ENCODE measurements at regions not wholly inside any gene's neighbourhood (a gene's known extent, or its start where the extent isn't known, plus 50 kb on each side); places are given as distances from the start of the nearest gene placed in this dataset.
"Not testable (repeated sequence)": the region's sequence is repeated elsewhere in the genome, so short reads cannot be mapped to it uniquely, and the experiment has no call there.

DNA sequence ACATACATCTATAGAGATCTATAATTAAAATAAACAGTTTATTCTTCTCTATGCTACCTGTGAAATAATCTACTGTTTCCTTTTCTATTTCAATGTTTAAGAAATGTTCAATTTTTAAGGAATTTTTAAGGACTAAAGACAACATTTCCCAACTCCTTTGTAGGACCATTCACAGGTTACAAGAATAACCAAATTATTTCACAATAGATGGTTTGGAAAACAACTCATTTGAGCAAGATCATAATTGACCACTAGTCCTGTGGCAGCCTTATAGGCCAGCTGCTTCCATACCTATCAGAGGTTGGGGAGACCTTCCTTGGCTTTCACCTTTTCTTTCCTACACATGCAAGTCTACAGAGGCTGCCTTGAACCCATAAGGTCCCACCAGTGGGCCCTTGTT, 193.7 kb downstream of the TTC39B start:
- DNase-seq (ENCODE audit: low read depth in 1 of 2, low spot score in 1 of 2), result no peak

GRCh38 chr9:15111071-15111470, 195.9 kb downstream of the TTC39B start:
- DNase-seq (ENCODE audit: low read depth in 1 of 2, low spot score in 1 of 2), result no peak

- DNase-seq (ENCODE audit: low read depth in 1 of 2, low spot score in 1 of 2), result peak in 1 of 2 donors; percentile 40
These were observed 194.7 kb upstream of the FREM1 start for GRCh38 chr9:15104826-15105420.

DNA sequence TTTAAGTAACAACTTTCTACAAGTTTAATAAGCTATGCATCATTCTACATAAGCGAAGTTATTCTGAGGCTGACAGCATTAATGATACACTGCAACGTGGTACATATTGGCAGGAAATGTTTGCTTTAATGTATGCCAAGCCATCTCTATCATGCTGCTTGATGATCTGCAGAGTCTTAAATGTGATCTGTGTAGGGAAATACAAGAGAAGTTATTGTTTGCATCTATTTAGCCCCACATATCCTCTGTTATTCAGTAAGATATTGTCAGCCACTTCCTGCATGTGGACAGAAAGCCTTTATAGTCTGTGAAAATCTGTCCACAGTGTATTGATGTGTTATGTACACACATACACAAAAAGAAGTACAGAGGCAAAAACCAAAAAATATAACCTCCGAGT, 193.1 kb upstream of the FREM1 start:
- no peak for DNase-seq (ENCODE audit: low read depth in 1 of 2, low spot score in 1 of 2)

DNA sequence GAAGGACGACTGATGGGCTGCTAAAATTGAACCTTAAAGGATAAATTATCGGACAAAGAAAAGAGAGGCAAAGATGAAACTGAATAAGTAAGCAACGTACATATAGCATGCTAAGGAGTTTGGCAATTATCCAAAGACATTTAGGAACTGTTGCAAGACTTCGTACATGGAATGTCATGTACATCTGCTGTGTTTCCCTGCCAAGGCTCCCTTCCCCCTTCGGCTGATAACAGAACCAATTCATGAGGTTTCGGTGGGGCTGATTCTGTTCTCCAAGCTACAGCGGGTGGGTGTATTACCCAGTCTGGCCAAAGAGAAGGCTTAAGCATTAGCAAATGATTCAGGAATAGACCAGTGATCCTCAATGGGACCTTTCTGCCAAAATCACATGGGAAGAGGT, 190.9 kb upstream of the FREM1 start:
- no peak for DNase-seq (ENCODE audit: low read depth in 1 of 2, low spot score in 1 of 2)

DNA sequence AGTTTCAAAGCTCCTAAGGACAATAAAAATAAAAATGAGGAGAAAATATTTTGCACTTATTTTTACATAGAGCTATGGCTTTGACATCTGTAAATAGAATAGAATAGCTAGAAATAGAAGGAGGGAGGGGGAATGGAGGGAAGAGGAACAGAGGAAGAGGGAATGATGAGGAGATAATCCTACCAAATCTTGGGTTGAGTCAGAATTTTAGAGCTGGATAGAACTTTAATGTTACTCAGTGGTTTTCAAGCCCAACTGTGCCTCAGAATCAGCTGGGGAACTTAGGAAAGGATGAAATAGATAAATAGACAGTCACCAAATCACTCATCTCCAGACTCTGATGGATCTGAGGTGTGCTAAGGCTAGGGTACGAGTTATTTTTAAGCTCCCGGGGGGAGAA, 190.3 kb upstream of the FREM1 start:
- DNase-seq (ENCODE audit: low read depth in 1 of 2, low spot score in 1 of 2), result no peak

GRCh38 chr9:15096972-15097371, 186.7 kb upstream of the FREM1 start:
- no peak for DNase-seq (ENCODE audit: low read depth in 1 of 2, low spot score in 1 of 2)

DNA sequence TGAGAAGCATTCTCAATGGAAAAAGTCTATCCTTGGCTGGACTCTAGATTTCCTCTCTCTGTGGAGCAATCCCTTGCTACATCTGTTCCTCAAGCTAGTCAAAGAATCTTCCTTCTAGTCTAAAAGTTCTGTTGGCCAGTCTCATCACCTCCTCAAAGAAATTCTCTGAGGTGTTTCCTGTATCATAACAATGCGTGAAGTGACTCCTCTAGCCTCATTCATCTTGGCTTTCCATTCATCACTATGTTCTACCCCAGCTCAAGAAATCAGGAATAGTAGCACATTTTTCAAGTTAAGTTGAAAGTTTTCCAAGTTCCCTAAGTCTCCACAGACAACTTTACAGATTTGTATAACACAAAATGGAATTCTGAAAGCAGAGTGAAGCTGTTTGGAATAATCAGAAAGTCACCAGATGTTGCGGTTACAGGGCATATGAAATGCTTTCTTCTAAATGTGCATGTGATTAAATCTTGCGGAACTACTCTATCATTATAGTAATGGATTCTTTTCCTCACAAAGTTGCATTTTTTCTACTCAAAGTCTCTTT, 176.6 kb upstream of the FREM1 start:
- DNase-seq (ENCODE audit: low read depth in 1 of 2, low spot score in 1 of 2), result no peak

- DNase-seq (ENCODE audit: low read depth in 1 of 2, low spot score in 1 of 2), result no peak
These were observed 176.0 kb upstream of the FREM1 start for GRCh38 chr9:15086156-15086763.

- no peak for DNase-seq (ENCODE audit: low read depth in 1 of 2, low spot score in 1 of 2)
These were observed 171.0 kb upstream of the FREM1 start for GRCh38 chr9:15081021-15081753.

- no peak for DNase-seq (ENCODE audit: low read depth in 1 of 2, low spot score in 1 of 2)
These were observed 170.2 kb upstream of the FREM1 start for GRCh38 chr9:15080401-15080800.

- no peak for DNase-seq (ENCODE audit: low read depth in 1 of 2, low spot score in 1 of 2)
These were observed 169.8 kb upstream of the FREM1 start for GRCh38 chr9:15079989-15080388.

- no peak for DNase-seq (ENCODE audit: low read depth in 1 of 2, low spot score in 1 of 2)
These were observed 167.9 kb upstream of the FREM1 start for GRCh38 chr9:15077946-15078729.

DNA sequence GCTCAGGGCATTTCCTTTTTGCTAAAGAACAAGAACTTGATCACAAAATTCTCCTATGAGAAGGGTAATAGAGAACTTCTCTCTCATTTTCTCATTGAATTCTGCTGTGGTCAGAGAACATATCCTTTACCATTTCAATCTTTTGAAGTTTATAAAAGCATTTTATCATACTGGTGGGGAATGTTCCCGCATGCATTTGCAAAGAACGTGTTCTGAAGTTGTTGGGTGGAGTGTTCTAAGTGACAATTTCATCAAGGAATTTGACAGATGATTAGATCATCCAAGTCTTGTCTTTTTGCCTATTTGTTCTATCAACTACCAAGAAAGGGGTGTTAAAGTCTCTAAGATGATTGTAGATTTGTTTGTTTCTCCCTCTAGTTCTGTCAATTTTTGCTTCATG, 163.4 kb upstream of the FREM1 start:
- DNase-seq (ENCODE audit: low read depth in 1 of 2, low spot score in 1 of 2), result no peak

DNA sequence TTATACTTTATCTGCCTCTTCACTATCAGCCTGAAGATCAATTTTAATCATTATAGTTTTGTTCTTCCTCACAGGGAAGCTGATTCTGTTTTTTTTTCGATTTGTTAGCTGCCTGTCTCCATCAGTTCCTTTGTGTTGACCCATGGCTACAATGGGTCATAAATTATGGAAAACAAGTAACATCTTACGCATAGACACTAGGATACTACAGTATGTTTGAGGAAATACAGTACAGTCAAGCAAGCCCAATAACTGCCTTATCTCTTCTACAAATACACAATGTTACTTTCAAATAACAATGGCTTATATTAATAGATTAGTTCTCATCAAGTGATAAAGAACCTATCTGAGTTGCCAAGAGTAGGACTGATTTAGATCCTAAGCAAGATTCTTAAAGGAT, 160.5 kb upstream of the FREM1 start:
- DNase-seq (ENCODE audit: low read depth in 1 of 2, low spot score in 1 of 2), result no peak

GRCh38 chr9:15069106-15069505, 158.9 kb upstream of the FREM1 start:
- DNase-seq (ENCODE audit: low read depth in 1 of 2, low spot score in 1 of 2), result no peak

DNA sequence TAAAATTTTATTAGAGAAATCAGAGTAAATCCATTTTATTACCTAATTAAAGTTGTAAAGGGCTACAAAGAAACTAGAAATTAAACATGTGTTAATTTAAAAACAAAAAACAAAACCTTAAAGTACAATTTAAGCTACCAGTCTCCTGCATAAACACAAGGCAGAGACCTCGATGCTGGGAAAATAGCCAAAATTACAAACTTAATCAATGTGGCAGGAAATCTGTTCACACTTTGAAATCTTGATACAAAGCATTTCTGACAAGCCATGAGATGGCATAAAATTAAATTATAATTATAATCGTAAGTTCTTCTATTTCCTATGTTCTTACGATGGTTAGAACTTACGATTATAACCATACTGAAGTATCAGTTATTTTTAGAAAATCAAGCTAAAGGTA, 158.0 kb upstream of the FREM1 start:
- DNase-seq (ENCODE audit: low read depth in 1 of 2, low spot score in 1 of 2), result no peak

- DNase-seq (ENCODE audit: low read depth in 1 of 2, low spot score in 1 of 2), result no peak
These were observed 148.8 kb upstream of the FREM1 start for GRCh38 chr9:15059003-15059402.

GRCh38 chr9:15058236-15058635, 148.0 kb upstream of the FREM1 start:
- DNase-seq (ENCODE audit: low read depth in 1 of 2, low spot score in 1 of 2), result no peak

- DNase-seq (ENCODE audit: low read depth in 1 of 2, low spot score in 1 of 2), result not testable (repeated sequence)
These were observed 145.1 kb upstream of the FREM1 start for GRCh38 chr9:15055284-15055683.

DNA sequence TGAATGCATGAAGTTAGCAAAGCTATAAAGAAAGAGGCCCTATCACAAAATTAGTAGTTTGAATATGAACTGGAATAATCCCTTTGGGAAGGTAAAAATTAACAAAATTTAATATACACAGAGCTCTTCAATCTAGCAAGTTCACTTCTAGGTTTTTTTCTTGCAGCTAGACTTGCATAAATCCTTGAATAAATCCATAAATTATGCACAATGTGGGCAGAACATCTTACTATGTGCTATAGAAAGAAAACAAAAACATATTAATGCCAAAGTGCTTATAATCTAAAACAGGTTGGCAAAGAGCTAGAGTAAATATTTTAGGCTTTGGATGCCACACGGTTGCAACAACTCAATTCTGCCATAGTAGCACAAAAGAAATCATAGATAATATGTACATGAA, 138.5 kb upstream of the FREM1 start:
- DNase-seq (ENCODE audit: low read depth in 1 of 2, low spot score in 1 of 2), result no peak
